SIG-M5 treated with dmso at 0.1 percent for 504 hours (cell line): ENCODE measurements at regions not wholly inside any gene's neighbourhood (a gene's known extent, or its start where the extent isn't known, plus 50 kb on each side); places are given as distances from the start of the nearest gene placed in this dataset.
A peak's percentile ranks its signal among the peaks of the same experiment; 100 is the strongest.

Experiments
- DNase-seq: peaks from one replicate; lab custom pipeline; 2025; ENCODE audit not compliant: unreplicated experiment; lab: John Stamatoyannopoulos, UW

GRCh38 chr14:65348137-65348536 lies 64.4 kb upstream of the FUT8 start:
- no peak for DNase-seq

GRCh38 chr14:65349100-65349499 lies 63.4 kb upstream of the FUT8 start:
- DNase-seq = no peak

- DNase-seq = no peak
Measured at GRCh38 chr14:65351493-65352194, 60.9 kb upstream of the FUT8 start.

GRCh38 chr14:65352964-65353530 lies 59.5 kb upstream of the FUT8 start:
- peak; percentile 36 for DNase-seq

GRCh38 chr14:65354131-65354530 lies 58.4 kb upstream of the FUT8 start:
- no peak for DNase-seq

- no peak for DNase-seq
Measured at GRCh38 chr14:65354715-65355114, 57.8 kb upstream of the FUT8 start.

- peak; percentile 12 for DNase-seq
Measured at GRCh38 chr14:65356327-65356836, 56.1 kb upstream of the FUT8 start.

- DNase-seq = no peak
Measured at GRCh38 chr14:65357113-65357512, 55.4 kb upstream of the FUT8 start.

GRCh38 chr14:65357689-65358088 lies 54.8 kb upstream of the FUT8 start:
- no peak for DNase-seq

GRCh38 chr14:65359503-65359902 lies 53.0 kb upstream of the FUT8 start:
- DNase-seq = peak; percentile 3

GRCh38 chr14:65360144-65360784 lies 52.3 kb upstream of the FUT8 start:
- DNase-seq = no peak

GRCh38 chr14:65361920-65362319 lies 50.6 kb upstream of the FUT8 start:
- DNase-seq = no peak
